H1 (cell line): ENCODE measurements at regions not wholly inside any gene's neighbourhood (a gene's known extent, or its start where the extent isn't known, plus 50 kb on each side); places are given as distances from the start of the nearest gene placed in this dataset.

ENCODE experiments used
- BCL11A ChIP-seq, 2 experiments: IDR thresholded peaks; one replicate each; pipeline ENCODE4 v1.6.1; 2011; ENCODE audit warnings: low read depth in 2 of 2, low read length in 2 of 2, mild to moderate bottlenecking in 2 of 2
- EZH2 ChIP-seq: fragments of 200-600 bp; sonication (generic); IDR thresholded peaks from 2 replicates; pipeline ENCODE4 v1.7.1; 2012; ENCODE audit warnings: low read depth, mild to moderate bottlenecking, moderate library complexity, low read length, inconsistent platforms; ENCODE audit not compliant: severe bottlenecking
- FOSL1 ChIP-seq: IDR thresholded peaks from 2 replicates; pipeline ENCODE4 v1.6.1; 2011; ENCODE audit warnings: mild to moderate bottlenecking, low read depth, low read length, moderate library complexity; ENCODE audit not compliant: insufficient read depth
- HDAC6 ChIP-seq: IDR thresholded peaks from one replicate; pipeline ENCODE4 v1.7.1; 2012; ENCODE audit warnings: low read depth, mild to moderate bottlenecking, inconsistent platforms, low read length, moderate library complexity
- POLR2AphosphoS5 ChIP-seq: IDR thresholded peaks from 2 replicates; pipeline ENCODE4 v1.6.1; 2011; ENCODE audit warnings: low read depth, low read length
- SRF ChIP-seq: IDR thresholded peaks from 2 replicates; pipeline ENCODE4 v1.6.1; 2011; ENCODE audit warnings: mild to moderate bottlenecking, low read depth, low read length, moderate library complexity
- TBP ChIP-seq: IDR thresholded peaks from 2 replicates; pipeline ENCODE4 v1.6.1; 2011; ENCODE audit warnings: low read depth, low read length, improper control_type of control experiment
- YY1 ChIP-seq: IDR thresholded peaks from 2 replicates; pipeline ENCODE4 v1.6.1; 2011; ENCODE audit warnings: low read depth, mild to moderate bottlenecking, low read length
- TF ChIP-seq, protein P1 (sequence below): fragments of 300-600 bp; sonication (generic); IDR thresholded peaks from 2 replicates; pipeline ENCODE4 v1.7.1; 2012; ENCODE audit warnings: low read length, moderate library complexity, mild to moderate bottlenecking, inconsistent platforms; ENCODE audit not compliant: insufficient replicate concordance

GRCh38 chr6:27130668-27131428 lies 116.7 kb upstream of the PRSS16 start (continued):
- TF ChIP-seq, protein P1, sequence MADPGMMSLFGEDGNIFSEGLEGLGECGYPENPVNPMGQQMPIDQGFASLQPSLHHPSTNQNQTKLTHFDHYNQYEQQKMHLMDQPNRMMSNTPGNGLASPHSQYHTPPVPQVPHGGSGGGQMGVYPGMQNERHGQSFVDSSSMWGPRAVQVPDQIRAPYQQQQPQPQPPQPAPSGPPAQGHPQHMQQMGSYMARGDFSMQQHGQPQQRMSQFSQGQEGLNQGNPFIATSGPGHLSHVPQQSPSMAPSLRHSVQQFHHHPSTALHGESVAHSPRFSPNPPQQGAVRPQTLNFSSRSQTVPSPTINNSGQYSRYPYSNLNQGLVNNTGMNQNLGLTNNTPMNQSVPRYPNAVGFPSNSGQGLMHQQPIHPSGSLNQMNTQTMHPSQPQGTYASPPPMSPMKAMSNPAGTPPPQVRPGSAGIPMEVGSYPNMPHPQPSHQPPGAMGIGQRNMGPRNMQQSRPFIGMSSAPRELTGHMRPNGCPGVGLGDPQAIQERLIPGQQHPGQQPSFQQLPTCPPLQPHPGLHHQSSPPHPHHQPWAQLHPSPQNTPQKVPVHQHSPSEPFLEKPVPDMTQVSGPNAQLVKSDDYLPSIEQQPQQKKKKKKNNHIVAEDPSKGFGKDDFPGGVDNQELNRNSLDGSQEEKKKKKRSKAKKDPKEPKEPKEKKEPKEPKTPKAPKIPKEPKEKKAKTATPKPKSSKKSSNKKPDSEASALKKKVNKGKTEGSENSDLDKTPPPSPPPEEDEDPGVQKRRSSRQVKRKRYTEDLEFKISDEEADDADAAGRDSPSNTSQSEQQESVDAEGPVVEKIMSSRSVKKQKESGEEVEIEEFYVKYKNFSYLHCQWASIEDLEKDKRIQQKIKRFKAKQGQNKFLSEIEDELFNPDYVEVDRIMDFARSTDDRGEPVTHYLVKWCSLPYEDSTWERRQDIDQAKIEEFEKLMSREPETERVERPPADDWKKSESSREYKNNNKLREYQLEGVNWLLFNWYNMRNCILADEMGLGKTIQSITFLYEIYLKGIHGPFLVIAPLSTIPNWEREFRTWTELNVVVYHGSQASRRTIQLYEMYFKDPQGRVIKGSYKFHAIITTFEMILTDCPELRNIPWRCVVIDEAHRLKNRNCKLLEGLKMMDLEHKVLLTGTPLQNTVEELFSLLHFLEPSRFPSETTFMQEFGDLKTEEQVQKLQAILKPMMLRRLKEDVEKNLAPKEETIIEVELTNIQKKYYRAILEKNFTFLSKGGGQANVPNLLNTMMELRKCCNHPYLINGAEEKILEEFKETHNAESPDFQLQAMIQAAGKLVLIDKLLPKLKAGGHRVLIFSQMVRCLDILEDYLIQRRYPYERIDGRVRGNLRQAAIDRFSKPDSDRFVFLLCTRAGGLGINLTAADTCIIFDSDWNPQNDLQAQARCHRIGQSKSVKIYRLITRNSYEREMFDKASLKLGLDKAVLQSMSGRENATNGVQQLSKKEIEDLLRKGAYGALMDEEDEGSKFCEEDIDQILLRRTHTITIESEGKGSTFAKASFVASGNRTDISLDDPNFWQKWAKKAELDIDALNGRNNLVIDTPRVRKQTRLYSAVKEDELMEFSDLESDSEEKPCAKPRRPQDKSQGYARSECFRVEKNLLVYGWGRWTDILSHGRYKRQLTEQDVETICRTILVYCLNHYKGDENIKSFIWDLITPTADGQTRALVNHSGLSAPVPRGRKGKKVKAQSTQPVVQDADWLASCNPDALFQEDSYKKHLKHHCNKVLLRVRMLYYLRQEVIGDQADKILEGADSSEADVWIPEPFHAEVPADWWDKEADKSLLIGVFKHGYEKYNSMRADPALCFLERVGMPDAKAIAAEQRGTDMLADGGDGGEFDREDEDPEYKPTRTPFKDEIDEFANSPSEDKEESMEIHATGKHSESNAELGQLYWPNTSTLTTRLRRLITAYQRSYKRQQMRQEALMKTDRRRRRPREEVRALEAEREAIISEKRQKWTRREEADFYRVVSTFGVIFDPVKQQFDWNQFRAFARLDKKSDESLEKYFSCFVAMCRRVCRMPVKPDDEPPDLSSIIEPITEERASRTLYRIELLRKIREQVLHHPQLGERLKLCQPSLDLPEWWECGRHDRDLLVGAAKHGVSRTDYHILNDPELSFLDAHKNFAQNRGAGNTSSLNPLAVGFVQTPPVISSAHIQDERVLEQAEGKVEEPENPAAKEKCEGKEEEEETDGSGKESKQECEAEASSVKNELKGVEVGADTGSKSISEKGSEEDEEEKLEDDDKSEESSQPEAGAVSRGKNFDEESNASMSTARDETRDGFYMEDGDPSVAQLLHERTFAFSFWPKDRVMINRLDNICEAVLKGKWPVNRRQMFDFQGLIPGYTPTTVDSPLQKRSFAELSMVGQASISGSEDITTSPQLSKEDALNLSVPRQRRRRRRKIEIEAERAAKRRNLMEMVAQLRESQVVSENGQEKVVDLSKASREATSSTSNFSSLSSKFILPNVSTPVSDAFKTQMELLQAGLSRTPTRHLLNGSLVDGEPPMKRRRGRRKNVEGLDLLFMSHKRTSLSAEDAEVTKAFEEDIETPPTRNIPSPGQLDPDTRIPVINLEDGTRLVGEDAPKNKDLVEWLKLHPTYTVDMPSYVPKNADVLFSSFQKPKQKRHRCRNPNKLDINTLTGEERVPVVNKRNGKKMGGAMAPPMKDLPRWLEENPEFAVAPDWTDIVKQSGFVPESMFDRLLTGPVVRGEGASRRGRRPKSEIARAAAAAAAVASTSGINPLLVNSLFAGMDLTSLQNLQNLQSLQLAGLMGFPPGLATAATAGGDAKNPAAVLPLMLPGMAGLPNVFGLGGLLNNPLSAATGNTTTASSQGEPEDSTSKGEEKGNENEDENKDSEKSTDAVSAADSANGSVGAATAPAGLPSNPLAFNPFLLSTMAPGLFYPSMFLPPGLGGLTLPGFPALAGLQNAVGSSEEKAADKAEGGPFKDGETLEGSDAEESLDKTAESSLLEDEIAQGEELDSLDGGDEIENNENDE: no peak
- TF ChIP-seq EZH2: no peak
- no peak for TF ChIP-seq BCL11A (IDR thresholded peaks at IDR 0.05; ENCODE audit: low read depth in 2 of 2, low read length in 2 of 2)
- no peak for TF ChIP-seq FOSL1
- no peak for TF ChIP-seq POLR2AphosphoS5
- no peak for TF ChIP-seq SRF
- no peak for TF ChIP-seq TBP
- no peak for TF ChIP-seq HDAC6
- no peak for TF ChIP-seq YY1
- TF ChIP-seq, all 59 proteins: peak for 0
